GM12878 (cell line): ENCODE measurements at regions not wholly inside any gene's neighbourhood (a gene's known extent, or its start where the extent isn't known, plus 50 kb on each side); places are given as distances from the start of the nearest gene placed in this dataset.

Source experiments
- ATF2 ChIP-seq: IDR thresholded peaks from 2 replicates; pipeline ENCODE4 v1.6.1; 2012; ENCODE audit warnings: low read length, inconsistent platforms
- CHD1 ChIP-seq: IDR thresholded peaks from 2 replicates; pipeline ENCODE4 v1.6.1; 2012; ENCODE audit warnings: low read depth, low read length, improper control_type of control experiment
- CTCF ChIP-seq, 3 experiments: IDR thresholded peaks in 2 of 3; conservative IDR thresholded peaks in 1 of 3; 2 replicates each; pipeline ENCODE4 v1.5.1; 2011; ENCODE audit warnings: low read depth in 3 of 3, low read length in 3 of 3, mild to moderate bottlenecking in 3 of 3, control low read depth in 2 of 3, moderate library complexity in 2 of 3, inconsistent platforms in 1 of 3, mixed read lengths in 1 of 3; ENCODE audit not compliant: control insufficient read depth in 2 of 3, insufficient read depth in 1 of 3; ENCODE audit errors: extremely low read depth in 1 of 3
- HDGF ChIP-seq: fragments of 450-650 bp; IDR thresholded peaks from 2 replicates; pipeline ENCODE4 v1.6.1; 2016; ENCODE audit warnings: antibody characterized with exemption
- IRF3 ChIP-seq: fragments of 450-650 bp; IDR thresholded peaks from 2 replicates; pipeline ENCODE4 v1.6.1; 2014; ENCODE audit warnings: mild to moderate bottlenecking
- JUNB ChIP-seq: IDR thresholded peaks from 2 replicates; pipeline ENCODE4 v1.6.1; 2016; ENCODE audit warnings: antibody characterized with exemption, mild to moderate bottlenecking
- POLR2A ChIP-seq: IDR thresholded peaks from 2 replicates; pipeline ENCODE4 v1.6.1; 2011; ENCODE audit warnings: low read depth, mild to moderate bottlenecking, low read length
- POLR2AphosphoS5 ChIP-seq: IDR thresholded peaks from 2 replicates; pipeline ENCODE4 v1.6.1; 2011; ENCODE audit warnings: mild to moderate bottlenecking, low read length, inconsistent platforms
- RB1 ChIP-seq: fragments of 450-650 bp; formaldehyde crosslinking; IDR thresholded peaks from 2 replicates; pipeline ENCODE4 v1.6.1; 2017; ENCODE audit warnings: mild to moderate bottlenecking, borderline replicate concordance
- RCOR1 ChIP-seq: conservative IDR thresholded peaks from 2 replicates; pipeline ENCODE4 v1.6.1; 2012; ENCODE audit warnings: low read depth, low read length, improper control_type of control experiment
- SIN3A ChIP-seq: IDR thresholded peaks from 2 replicates; pipeline ENCODE4 v1.6.1; 2012; ENCODE audit warnings: low read depth, low read length, improper control_type of control experiment
- SMC3 ChIP-seq: IDR thresholded peaks from 2 replicates; pipeline ENCODE4 v1.6.1; 2011; ENCODE audit warnings: low read length, improper control_type of control experiment, borderline replicate concordance
- TAF1 ChIP-seq: IDR thresholded peaks from 2 replicates; pipeline ENCODE4 v1.6.1; 2011; ENCODE audit warnings: mild to moderate bottlenecking, low read depth, low read length, borderline replicate concordance
- ZBTB33 ChIP-seq: fragments of 450-650 bp; IDR thresholded peaks from 2 replicates; pipeline ENCODE4 v1.6.1; 2017; ENCODE audit warnings: mild to moderate bottlenecking

- TF ChIP-seq CTCF (IDR thresholded peaks at IDR 0.05 in 2 of 3, conservative IDR thresholded peaks at IDR 0.05 in 1 of 3; ENCODE audit: control insufficient read depth in 2 of 3, extremely low read depth in 1 of 3, insufficient read depth in 1 of 3, low read depth in 3 of 3, low read length in 3 of 3) (no peak), POLR2AphosphoS5 (no peak), CHD1 (no peak), RCOR1 (no peak), SIN3A (no peak), TAF1 (no peak), POLR2A (no peak), IRF3 (no peak), ZBTB33 (no peak), HDGF (no peak), RB1 (no peak), SMC3 (no peak), JUNB (no peak), ATF2 (no peak)
Observed at GRCh38 chr4:64503416-64503815, 94.2 kb upstream of the TECRL start.
